CD14-positive monocyte (primary cell): ENCODE measurements at regions not wholly inside any gene's neighbourhood (a gene's known extent, or its start where the extent isn't known, plus 50 kb on each side); places are given as distances from the start of the nearest gene placed in this dataset.

Experiments
- DNase-seq, 3 donors: peaks; one replicate each; pipeline ENCODE4 v3.0.0-alpha.2; 2011 to 2022
- H2AFZ ChIP-seq: 2 replicates; pipeline ENCODE4 v1.6.0; 2012; ENCODE audit warnings: mild to moderate bottlenecking, low read depth, low read length, inconsistent platforms; ENCODE audit not compliant: insufficient read depth, poor library complexity, severe bottlenecking
- H3K27ac ChIP-seq, 2 donors: 1 replicate in 1 of 2; 2 replicates in 1 of 2; pipeline ENCODE4 v1.5.1; 2012 to 2013; ENCODE audit warnings: low read length in 2 of 2, control low read depth in 1 of 2, inconsistent platforms in 1 of 2, low read depth in 1 of 2, mild to moderate bottlenecking in 1 of 2
- H3K27me3 ChIP-seq, 2 donors: one replicate each; pipeline versions ENCODE4 v1.6.0 to v1.6.1; 2011 to 2013; ENCODE audit warnings: low read length in 2 of 2; ENCODE audit not compliant: control insufficient read depth in 2 of 2, insufficient read depth in 2 of 2
- H3K36me3 ChIP-seq, 2 donors: replicated peaks in 1 of 2; 1 replicate in 1 of 2; 2 replicates in 1 of 2; pipeline versions ENCODE4 v1.5.1 to v1.6.1; 2012 to 2013; ENCODE audit warnings: low read length in 2 of 2, control low read depth in 1 of 2, inconsistent platforms in 1 of 2, mild to moderate bottlenecking in 1 of 2; ENCODE audit not compliant: insufficient read depth in 2 of 2, control insufficient read depth in 1 of 2
- H3K4me1 ChIP-seq, 2 donors: 1 replicate in 1 of 2; 2 replicates in 1 of 2; pipeline versions ENCODE4 v1.5.1 to v1.6.1; 2012 to 2013; ENCODE audit warnings: low read length in 2 of 2, control low read depth in 1 of 2, inconsistent platforms in 1 of 2, mild to moderate bottlenecking in 1 of 2, moderate library complexity in 1 of 2; ENCODE audit not compliant: insufficient read depth in 2 of 2, control insufficient read depth in 1 of 2
- H3K4me2 ChIP-seq: replicated peaks from 2 replicates; pipeline ENCODE3; 2012; ENCODE audit warnings: low read length, moderate library complexity, mild to moderate bottlenecking; ENCODE audit not compliant: poor library complexity, severe bottlenecking; ENCODE audit errors: extremely low read depth
- H3K4me3 ChIP-seq, 3 experiments: fragments of 200-600 bp in 1 of 3; sonication (generic) in 1 of 3; replicated peaks in 1 of 3; 1 replicate in 2 of 3; 2 replicates in 1 of 3; pipeline ENCODE4 v1.5.1; 2011 to 2013; ENCODE audit warnings: low read length in 3 of 3, mild to moderate bottlenecking in 3 of 3, control low read depth in 2 of 3, low read depth in 2 of 3, inconsistent platforms in 1 of 3, moderate library complexity in 1 of 3
- H3K79me2 ChIP-seq: 2 replicates; pipeline ENCODE4 v1.6.0; 2012; ENCODE audit warnings: mild to moderate bottlenecking, control low read depth, inconsistent platforms, low read length, moderate library complexity; ENCODE audit not compliant: insufficient read depth
- H3K9ac ChIP-seq: 2 replicates; pipeline ENCODE4 v1.6.0; 2017; ENCODE audit warnings: low read length, mild to moderate bottlenecking; ENCODE audit not compliant: insufficient read depth, poor library complexity, severe bottlenecking
- H3K9me3 ChIP-seq, 2 donors: replicated peaks in 1 of 2; 1 replicate in 1 of 2; 2 replicates in 1 of 2; pipeline versions ENCODE4 v1.5.1 to v1.6.1; 2012 to 2013; ENCODE audit warnings: low read length in 2 of 2, control low read depth in 1 of 2; ENCODE audit not compliant: control insufficient read depth in 1 of 2, insufficient read depth in 1 of 2
- H4K20me1 ChIP-seq: 2 replicates; pipeline ENCODE4 v1.6.0; 2012; ENCODE audit warnings: mild to moderate bottlenecking, low read length, control low read depth, moderate library complexity; ENCODE audit not compliant: insufficient read depth
- H3K27ac Mint-ChIP-seq, 7 donors: one replicate each; pipeline ENCODE4 v1.8.0; 2020; ENCODE audit warnings: mild to moderate bottlenecking in 7 of 7, mixed read lengths in 7 of 7, moderate library complexity in 6 of 7, inconsistent platforms in 2 of 7
- H3K27me3 Mint-ChIP-seq, 3 donors: one replicate each; pipeline ENCODE4 v1.8.0; 2021 to 2022; ENCODE audit warnings: low read depth in 3 of 3, mild to moderate bottlenecking in 3 of 3, mixed read lengths in 3 of 3, moderate library complexity in 3 of 3, inconsistent platforms in 1 of 3
- H3K36me3 Mint-ChIP-seq, 2 donors: one replicate each; pipeline ENCODE4 v1.8.0; 2020; ENCODE audit warnings: mixed read lengths in 2 of 2, inconsistent platforms in 1 of 2, mild to moderate bottlenecking in 1 of 2
- H3K4me1 Mint-ChIP-seq: one replicate; pipeline ENCODE4 v1.8.0; 2020; ENCODE audit warnings: mild to moderate bottlenecking, mixed read lengths
- H3K4me3 Mint-ChIP-seq, 2 donors: one replicate each; pipeline ENCODE4 v1.8.0; 2020; ENCODE audit warnings: mild to moderate bottlenecking in 2 of 2, mixed read lengths in 2 of 2, moderate library complexity in 1 of 2
- H3K9me3 Mint-ChIP-seq, 7 donors: one replicate each; pipeline ENCODE4 v1.8.0; 2020 to 2022; ENCODE audit warnings: mixed read lengths in 7 of 7, mild to moderate bottlenecking in 6 of 7, moderate library complexity in 6 of 7, inconsistent platforms in 2 of 7
- CTCF ChIP-seq: fragments of 200-600 bp; IDR thresholded peaks from one replicate; pipeline ENCODE4 v1.8.0; 2022; ENCODE audit warnings: antibody characterized with exemption, mild to moderate bottlenecking
- WGBS: methylation state at CpG from one replicate; pipeline ENCODE4 v1.1.5; 2013; ENCODE audit warnings: missing lambda C conversion rate; ENCODE audit not compliant: insufficient coverage; 5-methylcytosine and 5-hydroxymethylcytosine counted together
- intact Hi-C, 2 donors: fragments of 100-400 bp; cut with micrococcal nuclease; formaldehyde crosslinking; loops; one replicate each; pipeline versions ENCODE4 v1.15.0 to v1.15.1; 2023

- no peaks in the 10 kb centered on the region for H3K36me3 Mint-ChIP-seq
Observed at GRCh38 chr5:67453111-67453905, 256.7 kb upstream of the CD180 start.

GRCh38 chr5:67451640-67452279, 255.2 kb upstream of the CD180 start:
- Histone ChIP-seq H3K9ac (no peak overlapping the region), H3K4me2 (no peak overlapping the region), H3K4me1 (no peaks in the 10 kb centered on the region), H3K79me2 (no peaks in the 10 kb centered on the region), H3K27me3 (no peaks in the 10 kb centered on the region), H3K4me3 (no peak overlapping the region), H3K36me3 (no peaks in the 10 kb centered on the region), H3K9me3 (no peaks in the 10 kb centered on the region), H2AFZ (no peak overlapping the region), H4K20me1 (no peaks in the 10 kb centered on the region), H3K27ac (no peak overlapping the region)
- no peak for TF ChIP-seq CTCF
- H3K9me3 Mint-ChIP-seq: peaks cover 3 to 9% (median 6%) of the 10 kb centered on the region in 7 donors
- DNase-seq: no peak
- no peaks in the 10 kb centered on the region for H3K36me3 Mint-ChIP-seq
- H3K4me3 Mint-ChIP-seq: no peak overlapping the region
- H3K27me3 Mint-ChIP-seq: peaks cover 0 to 1% (median 1%) of the 10 kb centered on the region in 3 donors
- H3K4me1 Mint-ChIP-seq: no peaks in the 10 kb centered on the region
- no CpG with 5 or more reads among the region's 3 CpGs for WGBS
- no peak overlapping the region for H3K27ac Mint-ChIP-seq
- intact Hi-C loops: no loop called here

More at GRCh38 chr5:67453111-67453905, 256.7 kb upstream of the CD180 start:
- intact Hi-C loops: no loop called here
- H2AFZ ChIP-seq: no peak overlapping the region
- no peak overlapping the region for H3K27ac ChIP-seq
- no peaks in the 10 kb centered on the region for H4K20me1 ChIP-seq
- Mint-ChIP-seq H3K27me3 (no peaks in the 10 kb centered on the region), H3K27ac (no peak overlapping the region), H3K9me3 (peaks cover 0 to 11% (median 4%) of the 10 kb centered on the region in 7 donors), H3K4me1 (no peaks in the 10 kb centered on the region), H3K4me3 (no peak overlapping the region)
- no peak for DNase-seq
- TF ChIP-seq CTCF: no peak
- H3K79me2 ChIP-seq: no peaks in the 10 kb centered on the region
- H3K4me1 ChIP-seq: no peaks in the 10 kb centered on the region
- H3K27me3 ChIP-seq: no peaks in the 10 kb centered on the region
- H3K9ac ChIP-seq: no peak overlapping the region
- H3K4me2 ChIP-seq: no peak overlapping the region
- 100% methylated on average over 1 of the region's 4 CpGs for WGBS
- peaks cover 0 to 6% of the 10 kb centered on the region in 2 donors for H3K9me3 ChIP-seq
- H3K4me3 ChIP-seq: no peak overlapping the region
- no peaks in the 10 kb centered on the region for H3K36me3 ChIP-seq
